ENCODE measurements at regions not wholly inside any gene's neighbourhood (a gene's known extent, or its start where the extent isn't known, plus 50 kb on each side); places are given as distances from the start of the nearest gene placed in this dataset.

GRCh38 chr15:97501291-97501690, 459.2 kb upstream of the ARRDC4 start:
- TF ChIP-seq CTCF (IDR thresholded peaks at IDR 0.05), result no peak
- TF ChIP-seq POLR2A (IDR thresholded peaks at IDR 0.05), result no peak

Measured in ovary (tissue), 3 donors.